ENCODE measurements at regions not wholly inside any gene's neighbourhood (a gene's known extent, or its start where the extent isn't known, plus 50 kb on each side); places are given as distances from the start of the nearest gene placed in this dataset.

DNA sequence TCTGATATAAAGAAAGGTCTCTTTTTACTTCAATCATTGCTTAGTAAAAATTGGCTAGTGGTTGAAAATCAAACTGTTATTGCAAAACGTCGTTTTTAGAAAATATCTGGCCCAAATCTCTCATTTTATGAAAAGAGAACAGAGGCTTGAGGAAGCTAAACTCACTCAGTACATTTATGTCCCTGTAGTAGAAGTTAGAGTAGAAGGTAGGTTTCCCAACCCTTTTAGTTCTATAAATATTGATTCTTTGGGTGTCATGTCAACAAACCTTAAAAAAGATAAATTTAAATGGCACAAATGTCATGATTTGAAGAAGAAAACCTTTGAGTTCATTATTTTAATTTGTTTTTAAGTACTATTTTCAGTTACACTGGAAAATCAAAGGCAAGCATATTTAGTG lies 722.3 kb upstream of the NECTIN3 start:
- TF ChIP-seq, protein P1, sequence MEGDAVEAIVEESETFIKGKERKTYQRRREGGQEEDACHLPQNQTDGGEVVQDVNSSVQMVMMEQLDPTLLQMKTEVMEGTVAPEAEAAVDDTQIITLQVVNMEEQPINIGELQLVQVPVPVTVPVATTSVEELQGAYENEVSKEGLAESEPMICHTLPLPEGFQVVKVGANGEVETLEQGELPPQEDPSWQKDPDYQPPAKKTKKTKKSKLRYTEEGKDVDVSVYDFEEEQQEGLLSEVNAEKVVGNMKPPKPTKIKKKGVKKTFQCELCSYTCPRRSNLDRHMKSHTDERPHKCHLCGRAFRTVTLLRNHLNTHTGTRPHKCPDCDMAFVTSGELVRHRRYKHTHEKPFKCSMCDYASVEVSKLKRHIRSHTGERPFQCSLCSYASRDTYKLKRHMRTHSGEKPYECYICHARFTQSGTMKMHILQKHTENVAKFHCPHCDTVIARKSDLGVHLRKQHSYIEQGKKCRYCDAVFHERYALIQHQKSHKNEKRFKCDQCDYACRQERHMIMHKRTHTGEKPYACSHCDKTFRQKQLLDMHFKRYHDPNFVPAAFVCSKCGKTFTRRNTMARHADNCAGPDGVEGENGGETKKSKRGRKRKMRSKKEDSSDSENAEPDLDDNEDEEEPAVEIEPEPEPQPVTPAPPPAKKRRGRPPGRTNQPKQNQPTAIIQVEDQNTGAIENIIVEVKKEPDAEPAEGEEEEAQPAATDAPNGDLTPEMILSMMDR (conservative IDR thresholded peaks at IDR 0.05; ENCODE audit: low read length): no peak
- TF ChIP-seq EZH2phosphoT487 (IDR thresholded peaks at IDR 0.05; ENCODE audit: borderline replicate concordance, low read depth, low read length): no peak
